ENCODE measurements at regions not wholly inside any gene's neighbourhood (a gene's known extent, or its start where the extent isn't known, plus 50 kb on each side); places are given as distances from the start of the nearest gene placed in this dataset. TPM values are rescaled to one million over a fixed set of nuclear protein-coding genes. Genes with fewer than 3 reads are reported as not detected.

Small RNA genes lying in the stretch of these regions (microRNA-seq; reads per million reads assigned to microRNA genes)
- not detected for gene MIR4316 (ENCODE audit: borderline number of aligned reads, borderline replicate concordance)

Small RNA genes lying in the stretch of these regions (small RNA-seq; reads per million reads assigned to genes)
- gene MIR4316, result not detected
- not detected for gene RF00019

Data from vagina (tissue), 2 donors.